ENCODE measurements at regions not wholly inside any gene's neighbourhood (a gene's known extent, or its start where the extent isn't known, plus 50 kb on each side); places are given as distances from the start of the nearest gene placed in this dataset.

- Histone ChIP-seq H3K4me1 (ENCODE audit: insufficient read depth, low read length) (no peaks in the 10 kb centered on the region; the same call in 1 of the 2 replicates), H3K18ac (ENCODE audit: insufficient read length, low read depth, low read length) (peak overlapping the region; percentile 79), H3T11ph (ENCODE audit: low read length) (no peak overlapping the region), H3K56ac (ENCODE audit: insufficient read length, low read depth, low read length) (no peak overlapping the region), H2AFZ (ENCODE audit: low read length) (no peak overlapping the region), H2BK15ac (ENCODE audit: low read depth, low read length) (no peak overlapping the region), H3K79me2 (ENCODE audit: insufficient read depth, low read length) (no peaks in the 10 kb centered on the region), H3K4me2 (ENCODE audit: insufficient read depth, insufficient read length, low read length) (no peak overlapping the region), H4K8ac (replicated peaks; ENCODE audit: insufficient read length, low read depth, low read length) (no peak overlapping the region), H3K23ac (ENCODE audit: insufficient read length, low read depth, low read length) (no peak overlapping the region), H2BK120ac (ENCODE audit: low read depth, low read length, poor library complexity, severe bottlenecking) (no peak overlapping the region), H2BK12ac (ENCODE audit: insufficient read length, low read depth, low read length) (no peak overlapping the region), H3K4ac (ENCODE audit: low read depth, low read length) (no peak overlapping the region), H4K20me1 (ENCODE audit: control insufficient read depth, insufficient read depth, insufficient read length) (peaks cover 2% of the 10 kb centered on the region), H3K9me3 (ENCODE audit: control insufficient read depth, low read depth, low read length) (no peaks in the 10 kb centered on the region), H2AK5ac (ENCODE audit: insufficient read length, low read length) (no peak overlapping the region), H3K23me2 (ENCODE audit: insufficient read length, low read depth, low read length, poor library complexity, severe bottlenecking) (peaks cover 15% of the 10 kb centered on the region), H4K91ac (ENCODE audit: insufficient read length, low read depth, low read length) (no peak overlapping the region), H2BK20ac (ENCODE audit: low read depth, low read length, poor library complexity, severe bottlenecking) (no peak overlapping the region), H3K9ac (ENCODE audit: extremely low read depth, insufficient read length, low read length) (no peak overlapping the region), H3K27ac (ENCODE audit: insufficient read length, low read depth, low read length) (no peak overlapping the region), H2BK5ac (ENCODE audit: insufficient read length, low read length) (no peak overlapping the region), H3K79me1 (ENCODE audit: insufficient read depth, low read depth, low read length, poor library complexity, severe bottlenecking) (no peaks in the 10 kb centered on the region), H3K27me3 (ENCODE audit: insufficient read depth, low read length) (no peaks in the 10 kb centered on the region), H3K14ac (ENCODE audit: insufficient read depth, low read length) (no peak overlapping the region), H4K5ac (ENCODE audit: insufficient read length, low read depth, low read length) (no peak overlapping the region)
- H3K36me3 Mint-ChIP-seq (ENCODE audit: insufficient read depth in 1 of 3, low read depth in 3 of 3) = no peaks in the 10 kb centered on the region
- H3K4me3 Mint-ChIP-seq = no peak overlapping the region; a peak in 1 of 5 replicates
- no peaks in the 10 kb centered on the region; the same call in 1 of the 2 replicates for H3K27me3 Mint-ChIP-seq (ENCODE audit: low read depth)
- no peak for DNase-seq
- no peak for TF ChIP-seq CTCF (conservative IDR thresholded peaks at IDR 0.05)
- no peak overlapping the region; a peak in 5 of 7 replicates for H3K27ac Mint-ChIP-seq
- H3K4me1 Mint-ChIP-seq = peaks cover 21 to 49% of the 10 kb centered on the region in 2 experiments
- no peaks in the 10 kb centered on the region for H3K9me3 Mint-ChIP-seq
- no CpG with 5 or more reads among the region's 2 CpGs for WGBS (ENCODE audit: extremely low coverage, insufficient read length, low lambda C conversion rate)
Measured at GRCh38 chr6:26218824-26219223, 131.6 kb downstream of the HFE start.

All from H9 (cell line).